ENCODE measurements at regions not wholly inside any gene's neighbourhood (a gene's known extent, or its start where the extent isn't known, plus 50 kb on each side); places are given as distances from the start of the nearest gene placed in this dataset.
"Not testable (repeated sequence)": the region's sequence is repeated elsewhere in the genome, so short reads cannot be mapped to it uniquely, and the experiment has no call there.

DNA sequence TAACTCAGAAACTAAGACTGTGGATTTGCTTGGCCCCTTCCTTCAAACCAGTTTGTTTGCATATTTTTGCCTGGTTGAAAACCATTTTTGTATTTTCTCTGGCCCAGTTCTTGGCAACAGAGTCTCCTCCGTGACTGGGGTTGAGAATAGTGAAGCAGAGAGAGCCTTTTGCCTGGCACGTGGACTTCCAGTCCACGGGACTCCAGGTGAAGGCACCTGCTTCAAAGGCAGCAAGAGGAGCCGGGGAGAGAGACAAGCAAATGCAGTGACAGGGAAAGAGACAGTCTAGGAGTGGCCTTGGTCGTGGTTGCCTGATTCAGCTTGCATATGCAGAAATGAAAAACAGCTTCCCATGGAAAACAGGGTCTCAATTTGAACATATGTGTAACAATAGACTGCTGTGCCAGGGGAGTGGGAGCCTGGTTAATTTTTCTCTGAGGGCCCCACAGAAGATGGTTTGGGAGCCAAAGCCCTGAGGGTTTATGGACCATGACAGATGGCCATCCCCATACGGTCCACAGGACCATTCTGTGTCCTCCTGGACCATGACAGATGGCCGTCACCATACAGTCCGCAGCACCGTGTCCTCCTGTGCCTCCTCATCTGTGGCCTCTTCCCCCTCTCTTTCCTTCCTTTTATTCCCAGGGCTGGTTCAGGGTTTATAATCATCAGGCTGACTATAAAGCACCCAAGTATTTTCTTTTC lies 272.2 kb upstream of the RASGEF1B start:
- Mint-ChIP-seq H3K27ac (no peak overlapping the region), H3K9me3 (no peaks in the 10 kb centered on the region), H3K4me3 (no peak overlapping the region), H3K4me1 (no peaks in the 10 kb centered on the region), H3K36me3 (no peaks in the 10 kb centered on the region), H3K27me3 (no peaks in the 10 kb centered on the region)

GRCh38 chr4:81740487-81740886 lies 268.8 kb upstream of the RASGEF1B start:
- H3K4me3 Mint-ChIP-seq, result no peak overlapping the region
- no peak overlapping the region for H3K27ac Mint-ChIP-seq
- H3K4me1 Mint-ChIP-seq, result no peaks in the 10 kb centered on the region
- no peaks in the 10 kb centered on the region for H3K36me3 Mint-ChIP-seq
- no peaks in the 10 kb centered on the region for H3K9me3 Mint-ChIP-seq
- no peaks in the 10 kb centered on the region for H3K27me3 Mint-ChIP-seq

DNA sequence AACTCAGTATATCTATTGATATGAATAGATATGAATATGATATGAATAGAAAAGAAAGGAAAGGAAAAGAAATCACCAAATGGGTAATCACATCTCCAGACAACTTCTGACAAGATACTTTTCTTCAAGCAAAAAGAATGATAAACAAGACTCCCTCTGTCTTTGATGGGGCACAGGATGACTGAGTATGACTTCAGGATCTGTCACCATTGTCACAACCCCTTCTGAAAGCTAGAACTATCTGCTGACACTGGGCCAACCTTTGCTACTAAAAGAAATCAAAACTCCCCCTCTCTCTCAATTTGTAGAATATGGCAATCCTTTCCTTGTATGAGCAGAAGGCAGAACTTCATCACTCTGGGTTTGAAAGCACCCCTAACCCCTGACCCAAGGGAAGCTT lies 267.2 kb upstream of the RASGEF1B start:
- H3K27me3 Mint-ChIP-seq, result no peaks in the 10 kb centered on the region
- no peaks in the 10 kb centered on the region for H3K4me1 Mint-ChIP-seq
- H3K27ac Mint-ChIP-seq, result no peak overlapping the region
- no peak overlapping the region for H3K4me3 Mint-ChIP-seq
- H3K36me3 Mint-ChIP-seq, result no peaks in the 10 kb centered on the region
- no peaks in the 10 kb centered on the region for H3K9me3 Mint-ChIP-seq

DNA sequence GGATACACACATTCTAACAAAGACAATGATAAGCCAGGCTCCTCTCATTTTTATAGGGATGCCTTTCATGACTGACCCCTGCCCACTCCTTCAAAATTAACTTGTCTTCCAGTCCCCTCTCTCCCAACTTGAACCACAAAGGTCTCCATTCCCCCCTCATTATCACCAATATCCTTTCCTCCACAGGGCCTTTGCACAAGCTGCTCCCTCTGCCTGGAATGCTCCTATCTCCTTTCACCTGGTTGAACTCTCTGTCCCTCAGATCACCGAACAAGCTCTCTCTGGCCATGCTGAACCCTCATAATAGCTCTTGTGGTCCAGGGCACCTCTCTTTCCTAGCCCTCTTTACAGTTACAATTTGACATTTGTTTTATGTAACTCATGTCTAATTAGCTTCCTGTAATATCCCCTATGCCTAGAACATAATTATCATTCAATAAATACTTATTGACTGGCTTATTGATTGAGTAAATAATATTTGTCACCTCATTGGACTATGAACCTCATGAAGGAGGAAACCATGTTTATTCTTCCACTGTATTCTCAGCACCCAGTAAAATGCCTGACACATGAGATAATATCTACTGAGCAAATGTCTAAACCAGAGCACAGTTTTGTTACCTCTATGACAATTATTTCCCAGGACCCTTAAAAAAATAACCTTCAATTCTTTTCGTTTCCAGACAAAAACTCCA lies 266.3 kb upstream of the RASGEF1B start:
- Mint-ChIP-seq H3K36me3 (no peaks in the 10 kb centered on the region), H3K4me1 (no peaks in the 10 kb centered on the region), H3K4me3 (no peak overlapping the region), H3K27me3 (no peaks in the 10 kb centered on the region), H3K27ac (peak overlapping the region; percentile 15), H3K9me3 (no peaks in the 10 kb centered on the region)

DNA sequence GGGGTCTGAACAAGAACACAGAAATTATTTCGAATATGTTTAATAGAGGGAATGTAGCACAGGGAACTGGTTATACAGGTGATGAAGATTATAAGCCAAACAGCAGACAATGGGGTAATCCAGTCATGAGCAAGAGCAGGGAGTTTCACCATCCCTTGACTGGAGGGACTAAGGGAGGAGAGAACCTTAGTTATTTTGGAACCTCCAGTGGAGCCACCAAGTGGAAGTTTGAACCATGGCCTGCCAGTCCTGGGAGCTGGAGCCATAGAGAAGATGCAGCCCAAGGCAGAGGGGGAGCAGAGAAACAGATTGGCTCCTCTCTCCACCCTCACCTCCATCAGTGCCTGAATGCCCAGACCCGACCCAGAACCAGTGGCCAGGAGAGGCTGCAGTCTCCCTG lies 264.6 kb upstream of the RASGEF1B start:
- Mint-ChIP-seq H3K27ac (no peak overlapping the region), H3K4me3 (no peak overlapping the region), H3K36me3 (no peaks in the 10 kb centered on the region), H3K4me1 (no peaks in the 10 kb centered on the region), H3K27me3 (no peaks in the 10 kb centered on the region), H3K9me3 (no peaks in the 10 kb centered on the region)

GRCh38 chr4:81732980-81733379 lies 261.3 kb upstream of the RASGEF1B start:
- Mint-ChIP-seq H3K4me1 (no peaks in the 10 kb centered on the region), H3K36me3 (no peaks in the 10 kb centered on the region), H3K9me3 (no peaks in the 10 kb centered on the region), H3K27me3 (no peaks in the 10 kb centered on the region), H3K27ac (no peak overlapping the region), H3K4me3 (no peak overlapping the region)

DNA sequence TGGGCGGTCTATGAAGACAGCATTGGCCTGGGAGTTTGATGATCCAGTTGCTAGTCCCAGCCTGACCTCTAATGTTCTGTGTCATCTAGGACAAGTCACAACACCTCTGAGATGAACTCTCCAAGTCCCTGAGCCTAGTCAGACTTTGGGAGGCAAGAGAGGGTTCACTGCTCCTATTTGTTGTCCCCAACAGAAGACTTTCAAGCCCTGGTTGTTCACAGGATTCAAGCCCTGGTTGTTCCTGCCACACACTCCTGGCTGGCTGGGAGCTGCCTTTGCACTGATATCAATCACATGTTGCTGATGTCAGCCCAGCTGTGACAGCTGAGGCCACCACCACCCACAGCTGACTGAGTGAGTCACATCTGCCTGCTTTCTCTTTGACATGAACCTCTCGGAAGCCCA lies 253.2 kb upstream of the RASGEF1B start:
- H3K4me3 Mint-ChIP-seq, result no peak overlapping the region
- no peaks in the 10 kb centered on the region for H3K9me3 Mint-ChIP-seq
- H3K27ac Mint-ChIP-seq, result peak overlapping the region; percentile 33
- H3K4me1 Mint-ChIP-seq, result peaks cover 21% of the 10 kb centered on the region
- no peaks in the 10 kb centered on the region for H3K36me3 Mint-ChIP-seq
- H3K27me3 Mint-ChIP-seq, result peaks cover 1% of the 10 kb centered on the region

DNA sequence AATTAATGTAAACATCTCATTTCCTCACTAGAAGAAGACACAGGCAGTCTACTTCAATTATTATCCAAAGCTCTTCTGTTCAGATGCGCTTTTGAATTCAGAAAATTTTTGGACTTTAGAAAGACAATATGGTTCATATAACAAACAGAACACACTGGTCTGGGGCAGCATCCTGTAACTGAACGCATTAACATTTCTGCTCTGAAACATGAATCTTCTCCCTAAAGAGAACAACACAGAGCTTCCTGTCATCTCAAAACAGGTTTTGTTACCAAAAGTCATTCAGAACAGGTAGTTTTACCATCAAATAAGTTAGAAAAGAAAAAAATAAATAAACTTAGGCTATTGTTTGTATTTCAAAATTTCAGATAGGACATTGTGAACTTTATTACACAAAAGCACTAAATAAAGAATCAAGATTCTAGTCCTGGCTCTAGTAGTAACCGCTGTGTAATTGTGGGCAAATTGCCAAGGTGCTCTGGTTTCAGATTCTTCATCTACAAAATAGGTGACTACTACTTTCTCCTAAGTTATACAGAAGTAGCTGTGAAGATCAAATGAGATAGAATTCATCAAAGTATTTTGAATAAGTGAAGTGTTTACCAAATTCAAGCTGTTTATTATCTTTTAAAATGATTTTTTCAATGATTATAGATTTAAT lies 252.3 kb upstream of the RASGEF1B start:
- Mint-ChIP-seq H3K27me3 (peaks cover 1% of the 10 kb centered on the region), H3K27ac (no peak overlapping the region), H3K4me1 (peaks cover 21% of the 10 kb centered on the region), H3K4me3 (no peak overlapping the region), H3K9me3 (no peaks in the 10 kb centered on the region), H3K36me3 (no peaks in the 10 kb centered on the region)

- no peaks in the 10 kb centered on the region for H3K9me3 Mint-ChIP-seq
- H3K27ac Mint-ChIP-seq, result no peak overlapping the region
- no peak overlapping the region for H3K4me3 Mint-ChIP-seq
- H3K4me1 Mint-ChIP-seq, result peaks cover 21% of the 10 kb centered on the region
- H3K27me3 Mint-ChIP-seq, result peaks cover 1% of the 10 kb centered on the region
- no peaks in the 10 kb centered on the region for H3K36me3 Mint-ChIP-seq
Observed at GRCh38 chr4:81723019-81723884, 251.5 kb upstream of the RASGEF1B start.

DNA sequence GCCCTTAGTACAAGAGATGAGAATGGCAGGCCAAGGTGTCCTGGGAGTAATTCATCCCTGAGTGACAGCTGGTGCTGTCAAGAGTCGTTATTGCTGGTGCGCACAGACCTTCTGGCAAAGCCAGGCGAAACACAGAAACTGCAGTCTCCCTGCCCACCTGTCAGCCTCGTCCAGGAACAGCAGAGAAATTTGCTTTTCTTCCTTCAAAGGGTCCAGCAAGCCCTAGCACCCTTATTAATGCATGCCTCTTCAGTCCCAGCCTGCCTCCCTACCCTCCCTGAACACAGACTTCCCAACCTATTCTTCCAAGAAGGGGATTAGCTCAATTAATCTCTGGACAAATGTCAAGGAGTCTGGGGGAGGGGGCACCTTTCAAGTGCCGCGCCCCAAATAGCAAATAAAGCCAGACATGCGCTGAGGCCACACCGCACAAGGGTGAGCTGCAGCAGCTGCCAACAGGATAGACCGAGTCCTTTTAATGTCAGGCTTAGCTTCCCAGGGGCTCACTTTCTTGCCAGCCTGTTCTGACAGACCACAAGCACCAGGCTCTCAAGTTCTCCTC lies 250.7 kb upstream of the RASGEF1B start:
- Mint-ChIP-seq H3K4me3 (no peak overlapping the region), H3K4me1 (peaks cover 21% of the 10 kb centered on the region), H3K27me3 (peaks cover 1% of the 10 kb centered on the region), H3K9me3 (no peaks in the 10 kb centered on the region), H3K36me3 (no peaks in the 10 kb centered on the region), H3K27ac (no peak overlapping the region)

DNA sequence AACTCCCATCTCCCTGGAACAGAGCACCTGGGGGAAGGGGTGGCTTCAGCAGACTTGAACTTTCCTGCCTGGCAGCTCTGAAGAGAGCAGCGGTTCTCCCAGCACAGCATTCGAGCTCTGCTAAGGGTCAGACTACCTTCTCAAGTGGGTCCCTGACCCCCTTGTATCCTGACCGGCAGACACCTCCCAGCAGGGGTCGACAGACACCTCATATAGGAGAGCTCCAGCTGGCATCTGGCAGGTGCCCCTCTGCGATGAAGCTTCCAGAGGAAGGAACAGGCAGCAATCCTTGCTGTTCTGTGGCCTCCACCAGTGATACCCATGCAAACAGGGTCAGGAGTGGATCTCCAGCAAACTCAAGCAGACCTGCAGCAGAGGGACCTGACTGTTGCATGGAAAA lies 244.1 kb upstream of the RASGEF1B start:
- Mint-ChIP-seq H3K4me3 (no peak overlapping the region), H3K27ac (no peak overlapping the region), H3K27me3 (no peaks in the 10 kb centered on the region), H3K9me3 (no peaks in the 10 kb centered on the region), H3K36me3 (no peaks in the 10 kb centered on the region), H3K4me1 (peaks cover 4% of the 10 kb centered on the region)

DNA sequence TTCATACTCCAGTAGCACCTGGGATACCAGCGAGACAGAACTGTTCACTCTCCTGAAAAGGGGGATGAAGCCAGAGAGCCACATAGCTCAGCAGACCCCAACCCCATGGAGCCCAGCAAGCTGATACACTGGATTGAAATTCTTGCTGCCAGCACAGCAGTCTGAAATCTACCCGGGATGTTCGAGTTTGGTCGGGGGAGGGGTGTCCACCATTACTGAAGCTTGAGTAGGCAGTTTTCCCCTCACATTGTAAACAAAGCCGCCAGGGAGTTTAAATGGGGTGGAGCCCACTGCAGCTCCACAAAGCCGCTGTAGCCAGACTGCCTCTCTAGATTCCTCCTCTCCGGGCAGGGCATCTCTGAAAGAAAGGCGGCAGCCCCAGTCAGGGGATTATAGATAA lies 243.7 kb upstream of the RASGEF1B start:
- H3K27me3 Mint-ChIP-seq, H3K9me3 Mint-ChIP-seq, H3K4me3 Mint-ChIP-seq, H3K36me3 Mint-ChIP-seq, H3K4me1 Mint-ChIP-seq, H3K27ac Mint-ChIP-seq: not testable (repeated sequence)

DNA sequence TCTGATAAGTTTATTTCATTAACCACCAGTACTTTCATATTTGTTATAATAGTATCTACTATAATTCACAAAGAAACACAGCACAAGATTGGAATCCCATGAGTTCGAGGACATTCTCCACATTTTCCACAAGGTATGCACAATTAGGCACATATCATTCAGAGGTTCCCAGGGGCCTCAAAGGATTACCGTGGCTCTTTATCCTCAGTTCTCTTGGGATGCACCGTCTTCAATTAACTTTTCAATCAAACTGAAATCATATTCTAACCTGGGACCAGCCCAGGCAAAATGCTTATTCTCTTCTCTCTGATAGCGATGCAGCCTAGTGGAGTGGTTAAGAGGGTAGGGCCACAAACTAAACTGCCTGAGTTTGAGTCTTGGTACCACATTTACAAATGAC lies 242.6 kb upstream of the RASGEF1B start:
- H3K4me1 Mint-ChIP-seq, result peaks cover 4% of the 10 kb centered on the region
- no peak overlapping the region for H3K27ac Mint-ChIP-seq
- no peaks in the 10 kb centered on the region for H3K36me3 Mint-ChIP-seq
- no peaks in the 10 kb centered on the region for H3K9me3 Mint-ChIP-seq
- no peak overlapping the region for H3K4me3 Mint-ChIP-seq
- no peaks in the 10 kb centered on the region for H3K27me3 Mint-ChIP-seq

DNA sequence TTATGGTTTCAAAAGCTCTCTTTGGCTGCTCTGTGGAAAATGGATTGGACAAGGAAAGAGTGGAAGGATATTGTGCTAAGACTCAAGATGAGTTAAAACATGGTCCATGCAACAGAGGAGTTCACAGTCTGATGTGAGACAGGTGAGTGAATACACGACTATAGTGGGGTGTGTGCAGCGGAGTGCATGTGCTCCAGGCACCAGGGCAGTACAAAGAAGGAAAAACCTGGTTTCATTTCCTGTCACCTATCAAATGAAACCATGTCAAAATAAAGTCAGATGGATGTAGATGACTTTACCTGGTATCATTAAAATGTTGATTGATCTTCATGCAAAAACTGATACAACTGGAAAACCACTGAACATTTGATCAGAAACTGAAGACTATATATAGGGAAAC lies 241.0 kb upstream of the RASGEF1B start:
- H3K27me3 Mint-ChIP-seq, result no peaks in the 10 kb centered on the region
- H3K4me3 Mint-ChIP-seq, result no peak overlapping the region
- no peaks in the 10 kb centered on the region for H3K36me3 Mint-ChIP-seq
- no peaks in the 10 kb centered on the region for H3K9me3 Mint-ChIP-seq
- peaks cover 4% of the 10 kb centered on the region for H3K4me1 Mint-ChIP-seq
- H3K27ac Mint-ChIP-seq, result no peak overlapping the region

DNA sequence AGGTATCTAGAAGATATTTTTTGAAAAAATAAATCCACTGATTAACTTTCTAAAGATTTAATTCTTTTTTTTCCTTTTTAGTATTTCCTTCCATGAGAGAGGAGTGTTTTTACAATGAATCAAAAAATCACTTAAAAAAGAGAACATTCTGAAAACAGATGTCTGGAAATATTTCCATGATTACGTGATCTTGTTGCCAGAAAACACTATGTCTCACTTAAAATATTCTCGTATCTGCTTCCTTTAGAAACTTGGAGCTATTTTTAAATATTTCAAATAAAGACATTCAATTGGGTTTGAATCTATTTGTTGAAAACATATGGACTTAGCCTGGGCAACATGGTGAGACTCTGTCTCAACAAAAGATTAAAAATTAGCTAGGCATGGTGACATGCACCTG lies 232.8 kb upstream of the RASGEF1B start:
- no peak overlapping the region for H3K27ac Mint-ChIP-seq
- no peak overlapping the region for H3K4me3 Mint-ChIP-seq
- H3K9me3 Mint-ChIP-seq, result no peaks in the 10 kb centered on the region
- no peaks in the 10 kb centered on the region for H3K27me3 Mint-ChIP-seq
- H3K4me1 Mint-ChIP-seq, result no peaks in the 10 kb centered on the region
- no peaks in the 10 kb centered on the region for H3K36me3 Mint-ChIP-seq

All from activated naive CD4-positive, alpha-beta T cell treated with anti-CD3 and anti-CD28 coated beads, Interleukin-2, amount 50 U/mL, for 24 hours (primary cell).